PC-3 (cell line): ENCODE measurements at regions not wholly inside any gene's neighbourhood (a gene's known extent, or its start where the extent isn't known, plus 50 kb on each side); places are given as distances from the start of the nearest gene placed in this dataset.

ENCODE experiments used
- ATAC-seq: fragments of 200-7000 bp; cut with Tn5 transposase; 2 replicates; pipeline ENCODE4 v1.9.1; 2020; ENCODE audit warnings: mild to moderate bottlenecking, moderate library complexity
- BruUV-seq: library from RNA; stranded (reverse); fragments of 400-500 nt; replicated peaks from 2 replicates; lab custom pipeline; 2021; lab: Mats Ljungman, UMichigan
- CTCF ChIA-PET: fragments of 300-600 bp; sonication (Branson Sonifier 250); formaldehyde crosslinking; loops from one replicate; lab custom pipeline; 2022; ENCODE audit warnings: antibody characterized with exemption; lab: Charles Lee
- POLR2A ChIA-PET: fragments of 300-600 bp; sonication (Branson Sonifier 250); formaldehyde crosslinking; loops from one replicate; lab custom pipeline; 2022; ENCODE audit warnings: antibody characterized with exemption; ENCODE audit not compliant: unreplicated experiment; lab: Charles Lee
- DNase-seq: peaks from one replicate; pipeline ENCODE4 v3.0.0-alpha.2; 2015
- H2AFZ ChIP-seq: fragments of 300-600 bp; sonication (generic); 2 replicates; pipeline ENCODE4 v1.6.0; 2016; ENCODE audit warnings: antibody characterized with exemption, low read length
- H3F3A ChIP-seq: fragments of 300-600 bp; sonication (generic); one replicate; pipeline ENCODE4 v1.6.0; 2017; ENCODE audit warnings: antibody characterized with exemption, low read length, control low read depth, mild to moderate bottlenecking; ENCODE audit not compliant: unreplicated experiment
- H3K27ac ChIP-seq: fragments of 300-600 bp; sonication (generic); 2 replicates; pipeline ENCODE4 v1.5.1; 2016; ENCODE audit warnings: mild to moderate bottlenecking, low read length
- H3K27me3 ChIP-seq: fragments of 300-600 bp; sonication (generic); 2 replicates; pipeline ENCODE4 v1.6.1; 2016; ENCODE audit warnings: low read length, mixed read lengths
- H3K36me3 ChIP-seq: fragments of 300-600 bp; sonication (generic); 2 replicates; pipeline ENCODE4 v1.6.1; 2016; ENCODE audit warnings: low read depth, mixed run types, low read length, mixed read lengths
- H3K4me1 ChIP-seq: fragments of 300-600 bp; sonication (generic); 2 replicates; pipeline ENCODE4 v1.5.1; 2016; ENCODE audit warnings: low read length; ENCODE audit not compliant: insufficient read depth
- H3K4me2 ChIP-seq: fragments of 300-600 bp; sonication (generic); 2 replicates; pipeline ENCODE4 v1.6.0; 2016; ENCODE audit warnings: low read length
- H3K4me3 ChIP-seq: fragments of 300-600 bp; sonication (generic); 2 replicates; pipeline ENCODE4 v1.5.1; 2016; ENCODE audit warnings: mild to moderate bottlenecking, low read length, mixed read lengths
- H3K79me2 ChIP-seq: fragments of 300-600 bp; sonication (generic); 2 replicates; pipeline ENCODE4 v1.6.1; 2017; ENCODE audit warnings: low read length, mixed read lengths
- H3K9ac ChIP-seq: fragments of 300-600 bp; sonication (generic); 2 replicates; pipeline ENCODE4 v1.6.0; 2016; ENCODE audit warnings: mild to moderate bottlenecking, low read length
- H3K9me2 ChIP-seq: fragments of 300-600 bp; sonication (generic); replicated peaks from 2 replicates; pipeline ENCODE4 v1.6.1; 2016; ENCODE audit warnings: mixed run types, low read length, mixed read lengths
- H3K9me3 ChIP-seq: fragments of 300-600 bp; sonication (generic); 2 replicates; pipeline ENCODE4 v1.6.1; 2016; ENCODE audit warnings: low read length, mixed read lengths
- H4K20me1 ChIP-seq: fragments of 300-600 bp; sonication (generic); 2 replicates; pipeline ENCODE4 v1.6.1; 2016; ENCODE audit warnings: low read length, mixed read lengths
- CTCF ChIP-seq: fragments of 300-600 bp; sonication (generic); conservative IDR thresholded peaks from 2 replicates; pipeline ENCODE4 v1.5.1; 2017; ENCODE audit warnings: antibody characterized with exemption, low read depth, mild to moderate bottlenecking, low read length
- EZH2 ChIP-seq: fragments of 300-600 bp; sonication (generic); IDR thresholded peaks from one replicate; pipeline ENCODE4 v1.6.1; 2017; ENCODE audit warnings: antibody characterized with exemption, mild to moderate bottlenecking, low read length; ENCODE audit not compliant: unreplicated experiment
- EZH2phosphoT487 ChIP-seq: fragments of 300-600 bp; sonication (generic); IDR thresholded peaks from 2 replicates; pipeline ENCODE4 v1.6.1; 2018; ENCODE audit warnings: mild to moderate bottlenecking, antibody characterized with exemption, low read length, borderline replicate concordance
- intact Hi-C: fragments of 100-400 bp; cut with micrococcal nuclease; formaldehyde crosslinking; loops from 2 replicates; pipeline ENCODE4 v1.9.0; 2023

- intact Hi-C loops, result no loop called here
- ATAC-seq, result no peak
- Histone ChIP-seq H2AFZ (no peak overlapping the region), H3K4me1 (no peaks in the 10 kb centered on the region), H3K36me3 (no peaks in the 10 kb centered on the region), H3K4me3 (no peak overlapping the region), H4K20me1 (no peaks in the 10 kb centered on the region), H3K9me2 (no peaks in the 10 kb centered on the region), H3K9ac (no peak overlapping the region), H3K4me2 (no peak overlapping the region), H3K27me3 (no peaks in the 10 kb centered on the region), H3F3A (no peaks in the 10 kb centered on the region), H3K9me3 (no peaks in the 10 kb centered on the region), H3K27ac (no peak overlapping the region), H3K79me2 (no peaks in the 10 kb centered on the region)
- no peak for DNase-seq
- ChIA-PET CTCF (no interaction called here), POLR2A (no interaction called here)
- TF ChIP-seq EZH2phosphoT487, result no peak
- no peak for TF ChIP-seq CTCF
- no peak for TF ChIP-seq EZH2
- no TSS peak for BruUV-seq
Observed at GRCh38 chr4:187317799-187318198, 594.1 kb upstream of the FAT1 start.

DNA sequence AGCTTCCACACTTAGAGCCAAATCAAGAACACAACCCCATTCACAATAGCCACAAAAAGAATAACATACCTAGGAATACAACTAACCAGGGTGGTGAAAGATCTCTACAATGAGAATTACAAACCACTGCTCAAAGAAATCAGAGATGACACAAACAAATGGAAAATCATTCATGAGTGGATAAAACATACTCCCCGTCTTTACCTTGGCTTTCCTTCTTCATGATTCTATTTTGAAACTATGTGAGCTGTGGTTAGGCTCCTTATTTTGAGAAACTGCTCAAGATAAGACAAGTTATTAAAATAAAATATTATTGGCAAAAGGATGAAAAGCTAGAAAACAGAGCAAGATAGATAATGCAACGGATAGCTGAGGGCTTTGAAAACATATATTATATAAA lies 598.1 kb upstream of the FAT1 start:
- ATAC-seq (no peak), DNase-seq (no peak)
- no peaks in the 10 kb centered on the region for H3F3A ChIP-seq
- no peaks in the 10 kb centered on the region for H3K9me2 ChIP-seq
- no peak overlapping the region for H3K4me2 ChIP-seq
- POLR2A ChIA-PET, result no interaction called here
- H3K79me2 ChIP-seq, result no peaks in the 10 kb centered on the region
- no peaks in the 10 kb centered on the region for H3K36me3 ChIP-seq
- no peaks in the 10 kb centered on the region for H3K27me3 ChIP-seq
- no peak overlapping the region for H2AFZ ChIP-seq
- no peak overlapping the region for H3K9ac ChIP-seq
- CTCF ChIA-PET, result no interaction called here
- no peak overlapping the region for H3K27ac ChIP-seq
- H3K4me3 ChIP-seq, result no peak overlapping the region
- intact Hi-C loops, result no loop called here
- BruUV-seq, result no TSS peak
- no peaks in the 10 kb centered on the region for H3K4me1 ChIP-seq
- H4K20me1 ChIP-seq, result no peaks in the 10 kb centered on the region
- TF ChIP-seq EZH2phosphoT487, result no peak
- TF ChIP-seq CTCF, result no peak
- TF ChIP-seq EZH2, result no peak
- H3K9me3 ChIP-seq, result no peaks in the 10 kb centered on the region

DNA sequence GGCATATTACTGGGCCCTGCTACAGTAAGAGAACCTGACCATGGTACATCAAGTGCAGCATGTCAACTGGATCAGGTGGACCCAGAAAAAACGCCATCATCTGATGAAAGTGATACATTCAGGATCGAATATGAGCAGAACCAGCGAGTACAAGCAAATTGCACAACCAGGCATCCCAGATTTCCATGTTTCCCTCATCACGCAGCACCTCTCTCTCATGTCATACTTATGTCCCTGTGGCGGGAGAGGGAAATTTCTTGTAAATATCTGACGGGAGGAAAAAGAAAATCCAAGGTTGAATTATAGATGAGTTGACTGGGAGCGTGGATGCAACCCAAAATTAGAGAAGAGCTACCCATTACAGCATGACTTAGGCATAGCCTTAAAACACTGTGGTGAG lies 608.5 kb upstream of the FAT1 start:
- no peak overlapping the region for H2AFZ ChIP-seq
- H4K20me1 ChIP-seq, result no peaks in the 10 kb centered on the region
- no peaks in the 10 kb centered on the region for H3K9me2 ChIP-seq
- H3F3A ChIP-seq, result no peaks in the 10 kb centered on the region
- intact Hi-C loops, result no loop called here
- H3K9ac ChIP-seq, result no peak overlapping the region
- no TSS peak for BruUV-seq
- no peak for DNase-seq
- H3K4me1 ChIP-seq, result peaks cover 10% of the 10 kb centered on the region
- H3K27me3 ChIP-seq, result no peaks in the 10 kb centered on the region
- no peaks in the 10 kb centered on the region for H3K9me3 ChIP-seq
- TF ChIP-seq EZH2 (no peak), CTCF (no peak), EZH2phosphoT487 (no peak)
- no peak overlapping the region for H3K4me3 ChIP-seq
- CTCF ChIA-PET, result no interaction called here
- no peak overlapping the region for H3K27ac ChIP-seq
- H3K4me2 ChIP-seq, result no peak overlapping the region
- POLR2A ChIA-PET, result no interaction called here
- no peaks in the 10 kb centered on the region for H3K36me3 ChIP-seq
- no peak for ATAC-seq
- no peaks in the 10 kb centered on the region for H3K79me2 ChIP-seq
